ENCODE measurements at regions not wholly inside any gene's neighbourhood (a gene's known extent, or its start where the extent isn't known, plus 50 kb on each side); places are given as distances from the start of the nearest gene placed in this dataset.

GRCh38 chr9:19995619-19996018 is 206.8 kb upstream of the SLC24A2 start:
- CTCF ChIA-PET, result no interaction called here

GRCh38 chr9:19994296-19994695 is 205.5 kb upstream of the SLC24A2 start:
- POLR2A ChIA-PET, result no interaction called here
- DNase-seq (ENCODE audit: low read depth in 1 of 2, low spot score in 1 of 2), result no peak
- no peak overlapping the region for H3K4me2 ChIP-seq
- H3K4me3 ChIP-seq, result no peak overlapping the region
- no peaks in the 10 kb centered on the region for H3K4me1 ChIP-seq
- no peak for TF ChIP-seq PHF8 (IDR thresholded peaks at IDR 0.05; ENCODE audit: borderline replicate concordance, low read depth)
- no peak for TF ChIP-seq ZFP36 (IDR thresholded peaks at IDR 0.05; ENCODE audit: borderline replicate concordance, partially characterized antibody)
- TF ChIP-seq EHMT2 (IDR thresholded peaks at IDR 0.05; ENCODE audit: low read depth), result no peak
- no peak for TF ChIP-seq CBX8 (IDR thresholded peaks at IDR 0.05)
- no peak for TF ChIP-seq TP53 (CRISPR knock-in tag; IDR thresholded peaks at IDR 0.05)
- TF ChIP-seq NPAS2 (CRISPR knock-in tag; IDR thresholded peaks at IDR 0.05; ENCODE audit: borderline replicate concordance), result no peak
- TF ChIP-seq ZSCAN20 (CRISPR knock-in tag; IDR thresholded peaks at IDR 0.05), result no peak
- no peak for TF ChIP-seq NFE2L2 (conservative IDR thresholded peaks at IDR 0.05; ENCODE audit: low read length)
- TF ChIP-seq PBX3 (IDR thresholded peaks at IDR 0.05), result no peak
- TF ChIP-seq MAZ (IDR thresholded peaks at IDR 0.05; ENCODE audit: borderline replicate concordance, low read depth, low read length), result no peak
- TF ChIP-seq SMC3 (IDR thresholded peaks at IDR 0.05), result no peak
- TF ChIP-seq POLR2A (IDR thresholded peaks at IDR 0.05; ENCODE audit: low read length), result no peak
- no peak for TF ChIP-seq MYC (IDR thresholded peaks at IDR 0.05; ENCODE audit: borderline replicate concordance, low read length)
- no peak for TF ChIP-seq BHLHE40 (IDR thresholded peaks at IDR 0.05; ENCODE audit: low read depth, low read length)
- no peak for TF ChIP-seq ELK1 (IDR thresholded peaks at IDR 0.05; ENCODE audit: low read depth, low read length)
- no peak for TF ChIP-seq RAD21 (conservative IDR thresholded peaks at IDR 0.05 in 1 of 2, IDR thresholded peaks at IDR 0.05 in 1 of 2)
- TF ChIP-seq SREBF2 (IDR thresholded peaks at IDR 0.05), result no peak
- TF ChIP-seq EHF (CRISPR knock-in tag; IDR thresholded peaks at IDR 0.05), result no peak
- TF ChIP-seq HOXB13 (CRISPR knock-in tag; IDR thresholded peaks at IDR 0.05; ENCODE audit: low read depth), result no peak
- ATAC-seq, result no peak
- CTCF ChIA-PET, result no interaction called here
- H3K27ac ChIP-seq, result no peak overlapping the region
- H3K9me3 ChIP-seq, result no peaks in the 10 kb centered on the region
- 6% methylated on average over 2 of the region's 2 CpGs for WGBS (ENCODE audit: missing lambda C conversion rate)
- no peak for FAIRE-seq

More at GRCh38 chr9:19995619-19996018, 206.8 kb upstream of the SLC24A2 start:
- Histone ChIP-seq H3K27ac (no peak overlapping the region), H3K4me3 (no peak overlapping the region), H3K4me1 (no peaks in the 10 kb centered on the region), H3K9me3 (no peaks in the 10 kb centered on the region), H3K4me2 (no peak overlapping the region)
- POLR2A ChIA-PET, result no interaction called here
- DNase-seq (ENCODE audit: low read depth in 1 of 2, low spot score in 1 of 2) (no peak), ATAC-seq (no peak), FAIRE-seq (no peak)
- TF ChIP-seq RFX5 (IDR thresholded peaks at IDR 0.05) (no peak), NPAS2 (CRISPR knock-in tag; IDR thresholded peaks at IDR 0.05; ENCODE audit: borderline replicate concordance) (no peak), HOXA7 (CRISPR knock-in tag; IDR thresholded peaks at IDR 0.05) (no peak), FOSB (CRISPR knock-in tag; IDR thresholded peaks at IDR 0.05) (no peak), TP53 (CRISPR knock-in tag; IDR thresholded peaks at IDR 0.05) (no peak), KDM1A (IDR thresholded peaks at IDR 0.05; ENCODE audit: low read depth) (no peak), CBX2 (IDR thresholded peaks at IDR 0.05; ENCODE audit: borderline replicate concordance, low read depth) (no peak), EP300 (IDR thresholded peaks at IDR 0.05) (no peak), USF2 (IDR thresholded peaks at IDR 0.05) (no peak), MAZ (IDR thresholded peaks at IDR 0.05; ENCODE audit: borderline replicate concordance, low read depth, low read length) (no peak)
